ENCODE measurements at regions not wholly inside any gene's neighbourhood (a gene's known extent, or its start where the extent isn't known, plus 50 kb on each side); places are given as distances from the start of the nearest gene placed in this dataset.

DNA sequence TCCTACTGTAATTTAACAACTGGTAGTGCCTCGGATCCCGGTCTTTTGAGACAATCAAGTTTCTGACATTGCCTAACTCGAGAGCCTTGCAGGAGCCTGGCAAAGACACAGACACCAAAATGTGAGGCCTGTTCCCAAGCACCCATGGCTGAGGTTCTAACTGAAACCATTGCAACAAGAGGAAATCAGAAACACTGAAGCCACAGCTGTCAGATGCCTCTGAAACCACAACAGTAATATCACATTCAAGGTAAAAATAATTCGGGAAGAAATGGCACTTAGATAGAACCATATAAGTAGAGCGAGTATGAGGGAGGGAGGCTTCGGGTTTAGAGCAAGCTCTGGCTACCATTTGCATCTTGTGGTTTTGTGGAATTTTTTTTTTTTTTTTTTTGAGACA lies 285.9 kb downstream of the FBXO15 start:
- TF ChIP-seq, protein P1, sequence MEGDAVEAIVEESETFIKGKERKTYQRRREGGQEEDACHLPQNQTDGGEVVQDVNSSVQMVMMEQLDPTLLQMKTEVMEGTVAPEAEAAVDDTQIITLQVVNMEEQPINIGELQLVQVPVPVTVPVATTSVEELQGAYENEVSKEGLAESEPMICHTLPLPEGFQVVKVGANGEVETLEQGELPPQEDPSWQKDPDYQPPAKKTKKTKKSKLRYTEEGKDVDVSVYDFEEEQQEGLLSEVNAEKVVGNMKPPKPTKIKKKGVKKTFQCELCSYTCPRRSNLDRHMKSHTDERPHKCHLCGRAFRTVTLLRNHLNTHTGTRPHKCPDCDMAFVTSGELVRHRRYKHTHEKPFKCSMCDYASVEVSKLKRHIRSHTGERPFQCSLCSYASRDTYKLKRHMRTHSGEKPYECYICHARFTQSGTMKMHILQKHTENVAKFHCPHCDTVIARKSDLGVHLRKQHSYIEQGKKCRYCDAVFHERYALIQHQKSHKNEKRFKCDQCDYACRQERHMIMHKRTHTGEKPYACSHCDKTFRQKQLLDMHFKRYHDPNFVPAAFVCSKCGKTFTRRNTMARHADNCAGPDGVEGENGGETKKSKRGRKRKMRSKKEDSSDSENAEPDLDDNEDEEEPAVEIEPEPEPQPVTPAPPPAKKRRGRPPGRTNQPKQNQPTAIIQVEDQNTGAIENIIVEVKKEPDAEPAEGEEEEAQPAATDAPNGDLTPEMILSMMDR (IDR thresholded peaks at IDR 0.05) = no peak
- TF ChIP-seq POLR2A (IDR thresholded peaks at IDR 0.05) (no peak), EP300 (IDR thresholded peaks at IDR 0.05) (no peak)
